NCI-H2029 (cell line): ENCODE measurements at regions not wholly inside any gene's neighbourhood (a gene's known extent, or its start where the extent isn't known, plus 50 kb on each side); places are given as distances from the start of the nearest gene placed in this dataset.
"Not testable (repeated sequence)": the region's sequence is repeated elsewhere in the genome, so short reads cannot be mapped to it uniquely, and the experiment has no call there.

Experiments
- DNase-seq: peaks from one replicate; lab custom pipeline; 2025; lab: John Stamatoyannopoulos, UW

GRCh38 chr6:164107297-164107995 is 692.9 kb downstream of the QKI start:
- no peak for DNase-seq

- DNase-seq: no peak
These were observed 691.8 kb downstream of the QKI start for GRCh38 chr6:164106345-164106769.

- DNase-seq: no peak
These were observed 691.2 kb downstream of the QKI start for GRCh38 chr6:164105705-164106104.

- no peak for DNase-seq
These were observed 689.9 kb downstream of the QKI start for GRCh38 chr6:164104432-164104831.

DNA sequence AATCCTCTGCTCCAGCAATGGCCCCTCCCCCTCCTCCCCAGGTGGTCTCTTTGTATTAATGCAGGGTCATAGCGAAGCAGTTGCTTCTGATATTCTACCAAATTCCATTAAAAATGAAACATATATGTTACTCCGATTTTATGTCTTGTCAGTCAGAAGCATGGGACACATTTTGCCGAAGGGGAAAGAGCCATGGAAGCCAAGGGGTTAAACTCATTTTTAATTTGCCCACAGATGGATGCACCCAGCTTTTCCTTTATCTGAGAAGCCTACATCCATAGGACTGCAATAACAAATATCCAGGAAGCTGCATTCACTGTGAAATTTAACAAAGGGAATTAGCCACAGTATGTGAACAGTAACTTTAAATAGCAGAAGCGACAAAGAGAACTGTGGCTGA is 688.2 kb downstream of the QKI start:
- no peak for DNase-seq

GRCh38 chr6:164101859-164102258 is 687.3 kb downstream of the QKI start:
- DNase-seq: no peak

GRCh38 chr6:164099269-164099865 is 684.8 kb downstream of the QKI start:
- no peak for DNase-seq

GRCh38 chr6:164098857-164099267 is 684.3 kb downstream of the QKI start:
- DNase-seq: peak; percentile 42

GRCh38 chr6:164097551-164098398 is 683.3 kb downstream of the QKI start:
- no peak for DNase-seq

- DNase-seq: no peak
These were observed 682.5 kb downstream of the QKI start for GRCh38 chr6:164097056-164097455.

DNA sequence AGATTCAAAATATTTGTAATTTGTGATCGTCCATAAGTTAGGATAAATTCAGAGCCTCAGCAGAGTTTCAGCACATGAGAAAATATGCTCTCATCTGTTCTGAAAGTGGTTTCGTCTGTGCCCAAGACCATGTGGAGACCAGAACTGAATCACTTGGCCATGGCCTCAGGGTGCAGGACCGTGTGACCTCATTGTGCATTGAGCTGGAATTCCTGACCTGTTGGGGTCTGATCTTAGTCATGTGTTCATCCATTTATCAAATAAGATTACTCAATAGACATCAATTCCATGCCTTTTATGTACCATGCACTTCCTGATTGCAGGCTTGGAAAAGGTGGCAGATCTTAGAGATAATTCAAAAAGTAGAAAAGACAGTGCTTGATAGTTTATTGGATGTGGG is 680.5 kb downstream of the QKI start:
- no peak for DNase-seq

DNA sequence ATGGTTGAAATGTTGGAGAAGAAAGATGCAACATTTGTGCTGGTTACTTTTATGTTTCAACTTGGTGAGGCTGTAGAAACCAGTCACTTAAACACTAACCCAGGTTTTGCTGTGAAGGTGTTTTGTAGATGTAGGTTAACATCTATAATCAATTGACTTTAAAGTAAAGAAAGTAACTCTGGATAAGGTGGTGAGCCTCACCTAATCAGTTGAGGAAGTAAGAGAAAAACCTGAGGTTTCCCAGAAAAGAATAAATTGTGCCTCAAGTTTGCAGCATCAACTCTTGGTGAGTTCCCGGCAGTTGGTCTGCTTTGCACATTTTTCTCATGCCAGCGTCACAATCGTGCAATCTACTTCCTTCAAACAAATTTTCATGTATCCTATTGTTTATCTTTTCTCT is 673.4 kb downstream of the QKI start:
- no peak for DNase-seq

DNA sequence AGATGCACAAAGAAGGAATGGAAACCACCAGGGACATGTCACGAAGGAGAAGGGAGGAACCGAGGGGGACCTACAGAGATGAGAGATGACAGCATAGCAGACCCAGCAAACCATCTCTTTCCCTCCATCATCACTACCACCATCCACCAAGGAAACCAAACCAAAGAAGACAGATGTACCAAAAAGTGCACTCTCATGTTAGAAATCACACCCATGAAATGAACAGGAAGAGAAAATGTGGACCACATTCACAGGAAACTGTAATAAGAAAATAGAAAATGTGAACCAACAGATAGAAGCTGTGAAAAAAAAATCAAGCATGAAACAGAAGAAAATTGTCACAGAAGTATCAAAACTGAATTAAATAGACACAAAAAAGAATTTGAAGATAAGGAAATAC is 672.7 kb downstream of the QKI start:
- no peak for DNase-seq

DNA sequence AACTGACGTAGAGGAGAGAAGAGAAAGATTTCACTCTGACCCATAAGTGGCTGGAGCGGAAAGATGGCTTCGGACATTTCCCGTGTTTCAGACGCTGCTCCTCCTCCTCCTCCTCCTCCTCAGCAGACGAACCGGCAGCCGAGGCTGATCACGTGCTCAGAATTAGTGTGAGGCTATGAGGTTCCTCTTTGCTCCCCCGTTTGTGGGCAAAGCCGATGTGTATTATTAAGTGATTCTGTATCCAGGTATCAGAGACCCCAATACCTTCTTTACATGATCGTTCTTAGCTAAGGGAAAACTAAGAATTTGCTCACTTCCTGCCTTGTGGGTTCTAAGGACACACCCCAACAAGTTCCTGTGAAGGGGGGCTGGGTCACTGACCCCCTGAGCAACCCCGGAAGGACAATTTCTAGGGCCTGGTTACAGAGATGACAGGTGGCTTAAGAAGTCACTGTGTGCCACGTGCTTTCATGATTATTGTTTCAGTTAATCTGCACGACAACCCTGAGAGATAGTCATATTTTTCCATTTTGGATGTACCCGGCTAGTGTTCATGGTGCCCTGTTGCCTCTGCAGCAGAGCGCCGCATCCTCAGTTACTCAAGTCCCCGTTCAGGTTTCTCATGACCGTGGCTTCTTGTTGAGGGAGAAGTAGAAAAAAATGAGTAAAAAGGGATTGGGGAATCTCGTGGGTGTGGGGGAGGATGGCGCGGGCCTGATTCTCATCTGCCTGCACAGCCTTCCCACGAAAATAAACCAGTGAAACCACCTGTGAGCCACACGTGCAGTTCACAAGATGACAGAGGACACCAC is 671.8 kb downstream of the QKI start:
- no peak for DNase-seq

- no peak for DNase-seq
These were observed 670.9 kb downstream of the QKI start for GRCh38 chr6:164085091-164086075.

DNA sequence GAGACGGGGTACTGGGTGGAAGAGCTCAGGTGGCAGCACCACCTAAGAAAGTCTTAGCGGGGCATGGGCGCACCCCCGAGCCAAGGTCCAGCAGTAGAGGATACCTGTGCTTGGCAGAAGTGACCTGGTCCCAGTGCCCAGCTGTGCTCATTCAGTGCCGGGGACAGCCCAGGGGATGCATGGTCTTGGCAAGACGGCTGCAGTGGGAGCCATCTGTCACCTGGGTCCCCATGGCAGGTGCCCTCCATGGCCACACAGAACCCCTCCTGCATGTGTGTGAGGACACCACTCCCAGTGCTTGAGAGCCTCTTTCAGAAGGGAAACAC is 664.7 kb downstream of the QKI start:
- DNase-seq: no peak

DNA sequence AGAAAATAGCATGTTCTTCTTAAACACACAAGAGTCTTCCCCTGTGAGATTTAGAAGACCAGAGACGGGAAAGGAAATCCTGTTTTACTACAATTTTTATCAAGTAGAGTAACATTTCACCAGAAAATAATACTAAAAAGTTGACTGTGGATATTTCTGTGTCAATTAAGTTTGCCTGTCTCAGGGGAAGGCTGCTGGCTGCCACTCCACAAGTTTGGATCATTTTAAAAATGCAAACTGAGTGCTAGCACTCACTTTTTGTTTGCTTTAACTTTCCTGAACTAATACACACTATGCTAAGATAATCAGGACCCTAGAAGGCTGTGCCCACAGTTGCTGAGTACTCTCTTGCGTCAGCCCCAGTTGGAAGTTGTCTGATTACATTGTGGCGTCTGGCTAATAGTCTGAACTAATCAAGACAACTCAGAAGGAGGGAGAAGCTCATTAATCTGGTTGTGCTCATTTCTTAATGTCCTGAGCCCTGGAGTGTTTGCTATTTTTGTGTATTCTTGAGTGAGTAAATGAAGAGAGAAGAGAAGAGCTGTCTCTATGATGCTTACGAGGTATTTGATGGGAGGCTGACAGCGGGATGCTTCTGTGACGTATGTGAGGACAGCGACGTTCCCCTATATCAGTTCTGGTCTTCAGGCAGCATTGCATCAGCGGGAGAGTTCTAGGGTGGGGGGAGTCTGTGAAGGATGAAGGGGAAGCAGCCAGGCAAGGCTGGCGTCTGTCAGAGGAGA is 664.2 kb downstream of the QKI start:
- no peak for DNase-seq

DNA sequence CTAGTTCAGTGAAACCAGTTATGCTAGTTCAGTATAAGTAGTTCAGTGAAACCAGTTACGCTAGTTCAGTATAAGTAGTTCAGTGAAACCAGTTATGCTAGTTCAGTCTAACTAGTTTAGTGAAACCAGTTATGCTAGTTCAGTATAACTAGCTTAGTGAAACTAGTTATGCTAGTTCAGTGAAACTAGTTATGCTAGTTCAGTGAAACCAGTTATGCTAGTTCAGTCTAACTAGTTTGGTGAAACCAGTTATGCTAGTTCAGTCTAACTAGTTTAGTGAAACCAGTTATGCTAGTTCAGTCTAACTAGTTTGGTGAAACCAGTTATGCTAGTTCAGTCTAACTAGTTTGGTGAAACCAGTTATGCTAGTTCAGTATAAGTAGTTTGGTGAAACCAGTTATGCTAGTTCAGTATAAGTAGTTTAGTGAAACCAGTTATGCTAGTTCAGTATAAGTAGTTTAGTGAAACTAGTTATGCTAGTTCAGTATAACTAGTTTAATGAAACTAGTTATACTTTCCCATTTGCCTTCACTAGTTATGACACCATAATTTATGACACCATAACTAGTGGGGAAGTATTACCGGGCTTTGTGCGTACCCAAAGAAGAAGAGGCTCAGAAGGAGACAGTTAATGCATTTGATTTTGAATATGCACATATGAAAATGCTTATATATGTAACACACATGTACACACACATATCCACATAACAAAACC is 662.5 kb downstream of the QKI start:
- DNase-seq: not testable (repeated sequence)

GRCh38 chr6:164075981-164076615 is 661.6 kb downstream of the QKI start:
- no peak for DNase-seq
